Peyer's patch (tissue), 4 donors: ENCODE measurements at regions not wholly inside any gene's neighbourhood (a gene's known extent, or its start where the extent isn't known, plus 50 kb on each side); places are given as distances from the start of the nearest gene placed in this dataset.
"Not testable (repeated sequence)": the region's sequence is repeated elsewhere in the genome, so short reads cannot be mapped to it uniquely, and the experiment has no call there.

Source experiments
- POLR2A ChIP-seq, 2 donors: fragments of 450-650 bp; IDR thresholded peaks; one replicate each; pipeline ENCODE4 v1.5.1; 2017; ENCODE audit warnings: antibody characterized with exemption in 2 of 2, mild to moderate bottlenecking in 2 of 2, moderate library complexity in 2 of 2
- TF ChIP-seq, protein P1 (sequence below), 6 experiments: fragments of 450-650 bp in 4 of 6; fragments of 200-600 bp in 2 of 6; sonication (generic) in 1 of 6; IDR thresholded peaks; one replicate each; pipeline ENCODE4 v1.5.1; 2017 to 2019; ENCODE audit warnings: antibody characterized with exemption in 6 of 6, mild to moderate bottlenecking in 3 of 6, moderate library complexity in 1 of 6

DNA sequence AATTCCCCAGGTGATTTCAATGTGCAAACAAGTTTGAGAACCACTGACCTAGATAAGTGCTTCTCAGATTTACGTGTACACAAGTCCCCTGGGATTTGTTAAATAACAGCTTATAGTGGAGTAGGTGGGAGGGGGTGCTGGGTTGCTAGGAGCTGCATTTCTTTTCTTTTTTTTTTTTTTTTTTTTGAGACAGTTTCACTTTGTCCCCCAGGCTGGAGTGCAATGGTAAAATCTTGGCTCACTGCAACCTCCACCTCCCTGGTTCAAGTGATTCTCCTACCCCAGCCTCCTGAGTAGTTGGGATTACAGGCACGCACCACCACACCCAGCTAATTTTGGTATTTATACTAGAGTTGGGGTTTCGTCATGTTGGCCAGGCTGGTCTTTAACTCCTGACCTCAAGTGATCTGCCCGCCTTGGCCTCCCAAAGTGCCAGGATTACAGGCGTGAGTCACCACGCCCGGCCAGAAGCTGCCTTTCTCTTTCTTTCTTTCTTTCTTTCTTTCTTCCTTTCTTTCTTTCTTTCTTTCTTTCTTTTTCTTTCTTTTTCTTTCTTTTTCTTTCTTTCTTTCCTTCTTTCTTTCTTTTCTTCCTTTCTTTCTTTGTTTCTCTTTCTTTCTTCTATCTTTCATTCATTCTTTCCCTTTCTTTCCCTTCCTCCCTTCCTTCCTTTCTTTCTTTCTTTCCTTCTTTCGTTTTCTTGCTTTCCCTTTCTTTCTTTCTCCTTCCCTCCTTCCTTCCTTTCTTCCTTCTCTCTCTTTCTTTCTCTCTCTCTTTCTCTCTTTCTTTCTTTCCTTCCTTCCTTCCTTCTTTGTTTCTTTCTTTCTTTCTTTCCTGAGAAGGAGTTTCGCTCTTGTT, 78.3 kb downstream of the LHX2 start:
- TF ChIP-seq, protein P1, sequence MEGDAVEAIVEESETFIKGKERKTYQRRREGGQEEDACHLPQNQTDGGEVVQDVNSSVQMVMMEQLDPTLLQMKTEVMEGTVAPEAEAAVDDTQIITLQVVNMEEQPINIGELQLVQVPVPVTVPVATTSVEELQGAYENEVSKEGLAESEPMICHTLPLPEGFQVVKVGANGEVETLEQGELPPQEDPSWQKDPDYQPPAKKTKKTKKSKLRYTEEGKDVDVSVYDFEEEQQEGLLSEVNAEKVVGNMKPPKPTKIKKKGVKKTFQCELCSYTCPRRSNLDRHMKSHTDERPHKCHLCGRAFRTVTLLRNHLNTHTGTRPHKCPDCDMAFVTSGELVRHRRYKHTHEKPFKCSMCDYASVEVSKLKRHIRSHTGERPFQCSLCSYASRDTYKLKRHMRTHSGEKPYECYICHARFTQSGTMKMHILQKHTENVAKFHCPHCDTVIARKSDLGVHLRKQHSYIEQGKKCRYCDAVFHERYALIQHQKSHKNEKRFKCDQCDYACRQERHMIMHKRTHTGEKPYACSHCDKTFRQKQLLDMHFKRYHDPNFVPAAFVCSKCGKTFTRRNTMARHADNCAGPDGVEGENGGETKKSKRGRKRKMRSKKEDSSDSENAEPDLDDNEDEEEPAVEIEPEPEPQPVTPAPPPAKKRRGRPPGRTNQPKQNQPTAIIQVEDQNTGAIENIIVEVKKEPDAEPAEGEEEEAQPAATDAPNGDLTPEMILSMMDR (IDR thresholded peaks at IDR 0.05) = not testable (repeated sequence)
- not testable (repeated sequence) for TF ChIP-seq POLR2A (IDR thresholded peaks at IDR 0.05)
